Renal cortex interstitium (tissue), 11 donors: ENCODE measurements at regions not wholly inside any gene's neighbourhood (a gene's known extent, or its start where the extent isn't known, plus 50 kb on each side); places are given as distances from the start of the nearest gene placed in this dataset.
A peak's percentile ranks its signal among the peaks of the same experiment; 100 is the strongest.

Experiments used
- DNase-seq, 11 donors: peaks; one replicate each; pipeline ENCODE4 v3.0.0-alpha.2; 2013; ENCODE audit warnings: low read depth in 9 of 11, low spot score in 4 of 11; ENCODE audit errors: extremely low read depth in 1 of 11

- DNase-seq: no peak
Measured at GRCh38 chr7:136807598-136807997, 60.9 kb upstream of the CHRM2 start.

GRCh38 chr7:136803028-136803427 lies 65.4 kb upstream of the CHRM2 start:
- no peak for DNase-seq

- no peak for DNase-seq
Measured at GRCh38 chr7:136783934-136784333, 84.5 kb upstream of the CHRM2 start.

- no peak for DNase-seq
Measured at GRCh38 chr7:136741941-136742340, 126.5 kb upstream of the CHRM2 start.

GRCh38 chr7:136728945-136729344 lies 139.5 kb upstream of the CHRM2 start:
- DNase-seq: no peak

GRCh38 chr7:136726460-136726859 lies 142.0 kb upstream of the CHRM2 start:
- no peak for DNase-seq

- no peak for DNase-seq
Measured at GRCh38 chr7:136717910-136718557, 150.4 kb upstream of the CHRM2 start.

GRCh38 chr7:136714062-136714461 lies 154.4 kb upstream of the CHRM2 start:
- DNase-seq: no peak

- DNase-seq: no peak
Measured at GRCh38 chr7:136710751-136711150, 157.7 kb upstream of the CHRM2 start.

- no peak for DNase-seq
Measured at GRCh38 chr7:136709876-136710275, 158.6 kb upstream of the CHRM2 start.

- DNase-seq: no peak
Measured at GRCh38 chr7:136702913-136703312, 165.5 kb upstream of the CHRM2 start.

- no peak for DNase-seq
Measured at GRCh38 chr7:136698977-136699376, 169.5 kb upstream of the CHRM2 start.

- DNase-seq: no peak
Measured at GRCh38 chr7:136698231-136698630, 170.2 kb upstream of the CHRM2 start.

- DNase-seq: no peak
Measured at GRCh38 chr7:136697271-136697670, 171.2 kb upstream of the CHRM2 start.

GRCh38 chr7:136693166-136694119 lies 175.0 kb upstream of the CHRM2 start:
- DNase-seq: no peak

- DNase-seq: no peak
Measured at GRCh38 chr7:136692221-136692620, 176.2 kb upstream of the CHRM2 start.

- DNase-seq: no peak
Measured at GRCh38 chr7:136688601-136689000, 179.9 kb upstream of the CHRM2 start.

- DNase-seq: no peak
Measured at GRCh38 chr7:136687693-136688322, 180.6 kb upstream of the CHRM2 start.

GRCh38 chr7:136685501-136686173 lies 182.8 kb upstream of the CHRM2 start:
- peak in 1 of 11 donors; percentile 4 for DNase-seq
